ENCODE measurements at regions not wholly inside any gene's neighbourhood (a gene's known extent, or its start where the extent isn't known, plus 50 kb on each side); places are given as distances from the start of the nearest gene placed in this dataset.

DNA sequence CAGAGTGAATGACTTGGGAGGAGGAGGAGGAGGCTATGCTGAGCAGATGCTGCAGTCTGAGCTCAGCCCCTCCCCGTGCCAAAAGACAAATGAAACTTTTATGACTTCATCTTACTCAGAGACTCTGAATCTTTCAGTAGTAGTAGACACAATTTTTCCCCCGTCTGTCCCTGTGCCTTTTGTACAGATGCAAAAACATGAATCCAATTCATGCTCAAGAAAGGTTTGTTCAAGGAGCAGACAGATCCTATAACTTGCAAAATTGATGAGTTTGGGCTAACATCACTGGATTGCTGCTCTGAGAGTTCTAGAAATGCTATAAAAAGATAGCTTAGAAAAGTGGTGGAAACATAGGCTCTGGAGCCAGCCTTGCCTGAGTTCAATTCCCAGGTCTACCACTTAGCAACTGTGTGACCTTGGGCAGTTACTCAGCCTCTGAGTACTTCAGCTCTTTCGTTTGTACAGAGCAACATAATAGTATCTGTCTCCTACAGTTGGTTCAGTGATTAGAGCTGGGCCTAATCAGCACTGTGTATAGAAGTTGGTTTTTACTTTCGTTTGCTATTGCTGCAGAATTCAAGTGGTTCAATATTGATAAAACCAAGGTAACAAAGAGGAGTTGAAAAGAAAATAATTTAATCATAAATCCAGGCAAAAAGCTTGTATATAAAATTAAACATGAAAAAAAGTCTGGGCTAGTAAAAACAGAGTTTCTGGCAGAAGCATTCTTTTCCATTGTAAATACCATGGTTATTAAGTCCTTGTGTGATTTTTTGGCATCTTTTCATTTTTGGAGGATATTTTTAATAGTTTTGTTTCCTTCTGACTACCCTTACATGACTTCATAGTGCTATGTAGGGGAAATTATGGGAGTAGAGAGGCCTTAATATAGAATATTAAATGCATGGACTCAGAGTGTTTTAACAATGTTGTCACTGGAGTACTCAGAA is 174.2 kb upstream of the ZNF32 start:
- Mint-ChIP-seq H3K27ac (peak overlapping the region in 2 of 3 donors; percentile 21 to 54), H3K4me1 (peaks cover 0 to 9% (median 3%) of the 10 kb centered on the region in 4 donors), H3K9me3 (no peaks in the 10 kb centered on the region), H3K4me3 (no peak overlapping the region), H3K27me3 (peaks cover 8% of the 10 kb centered on the region), H3K36me3 (no peaks in the 10 kb centered on the region)
- H3K4me1 ChIP-seq (ENCODE audit: control insufficient read depth, insufficient read depth, low read length, poor library complexity, severe bottlenecking), result no peaks in the 10 kb centered on the region
- no peaks in the 10 kb centered on the region for H3K9me3 ChIP-seq (ENCODE audit: control insufficient read depth in 2 of 2, low read length in 2 of 2)
- H3K27me3 ChIP-seq (ENCODE audit: control insufficient read depth, insufficient read depth, low read length), result no peaks in the 10 kb centered on the region
- H3K27ac ChIP-seq (ENCODE audit: insufficient read depth, low read length, poor library complexity, severe bottlenecking), result no peak overlapping the region
- no peak for ATAC-seq (ENCODE audit: low read depth in 2 of 2)
- no peak overlapping the region for H3K4me3 ChIP-seq (ENCODE audit: low read depth, low read length)
- DNase-seq, result no peak
- H3K36me3 ChIP-seq (ENCODE audit: control insufficient read depth, insufficient read depth, low read length), result no peaks in the 10 kb centered on the region

GRCh38 chr10:43821103-43821502 is 172.4 kb upstream of the ZNF32 start:
- ATAC-seq (ENCODE audit: low read depth in 2 of 2) (no peak), DNase-seq (no peak)
- Histone ChIP-seq H3K9me3 (ENCODE audit: control insufficient read depth in 2 of 2, low read length in 2 of 2) (no peaks in the 10 kb centered on the region), H3K36me3 (ENCODE audit: control insufficient read depth, insufficient read depth, low read length) (no peaks in the 10 kb centered on the region), H3K4me3 (ENCODE audit: low read depth, low read length) (no peak overlapping the region), H3K4me1 (ENCODE audit: control insufficient read depth, insufficient read depth, low read length, poor library complexity, severe bottlenecking) (peaks cover 11% of the 10 kb centered on the region), H3K27ac (ENCODE audit: insufficient read depth, low read length, poor library complexity, severe bottlenecking) (no peak overlapping the region), H3K27me3 (ENCODE audit: control insufficient read depth, insufficient read depth, low read length) (no peaks in the 10 kb centered on the region)
- Mint-ChIP-seq H3K4me1 (peaks cover 6 to 23% (median 11%) of the 10 kb centered on the region in 4 donors), H3K4me3 (no peak overlapping the region), H3K27ac (peak overlapping the region in 1 of 3 donors; percentile 38), H3K36me3 (no peaks in the 10 kb centered on the region), H3K9me3 (peaks cover 0 to 2% (median 0%) of the 10 kb centered on the region in 7 donors), H3K27me3 (peaks cover 8% of the 10 kb centered on the region)

- peaks cover 8 to 27% (median 16%) of the 10 kb centered on the region in 4 donors for H3K4me1 Mint-ChIP-seq
- H3K4me3 Mint-ChIP-seq, result no peak overlapping the region
- no peaks in the 10 kb centered on the region for H3K36me3 Mint-ChIP-seq
- Histone ChIP-seq H3K4me1 (ENCODE audit: control insufficient read depth, insufficient read depth, low read length, poor library complexity, severe bottlenecking) (peaks cover 15% of the 10 kb centered on the region), H3K36me3 (ENCODE audit: control insufficient read depth, insufficient read depth, low read length) (no peaks in the 10 kb centered on the region), H3K27ac (ENCODE audit: insufficient read depth, low read length, poor library complexity, severe bottlenecking) (no peak overlapping the region), H3K4me3 (ENCODE audit: low read depth, low read length) (no peak overlapping the region), H3K27me3 (ENCODE audit: control insufficient read depth, insufficient read depth, low read length) (no peaks in the 10 kb centered on the region), H3K9me3 (ENCODE audit: control insufficient read depth in 2 of 2, low read length in 2 of 2) (no peaks in the 10 kb centered on the region)
- DNase-seq (no peak), ATAC-seq (ENCODE audit: low read depth in 2 of 2) (no peak)
- peaks cover 0 to 2% (median 0%) of the 10 kb centered on the region in 7 donors for H3K9me3 Mint-ChIP-seq
- no peak overlapping the region for H3K27ac Mint-ChIP-seq
- H3K27me3 Mint-ChIP-seq, result peaks cover 8% of the 10 kb centered on the region
Measured at GRCh38 chr10:43820663-43821062, 172.0 kb upstream of the ZNF32 start.

DNA sequence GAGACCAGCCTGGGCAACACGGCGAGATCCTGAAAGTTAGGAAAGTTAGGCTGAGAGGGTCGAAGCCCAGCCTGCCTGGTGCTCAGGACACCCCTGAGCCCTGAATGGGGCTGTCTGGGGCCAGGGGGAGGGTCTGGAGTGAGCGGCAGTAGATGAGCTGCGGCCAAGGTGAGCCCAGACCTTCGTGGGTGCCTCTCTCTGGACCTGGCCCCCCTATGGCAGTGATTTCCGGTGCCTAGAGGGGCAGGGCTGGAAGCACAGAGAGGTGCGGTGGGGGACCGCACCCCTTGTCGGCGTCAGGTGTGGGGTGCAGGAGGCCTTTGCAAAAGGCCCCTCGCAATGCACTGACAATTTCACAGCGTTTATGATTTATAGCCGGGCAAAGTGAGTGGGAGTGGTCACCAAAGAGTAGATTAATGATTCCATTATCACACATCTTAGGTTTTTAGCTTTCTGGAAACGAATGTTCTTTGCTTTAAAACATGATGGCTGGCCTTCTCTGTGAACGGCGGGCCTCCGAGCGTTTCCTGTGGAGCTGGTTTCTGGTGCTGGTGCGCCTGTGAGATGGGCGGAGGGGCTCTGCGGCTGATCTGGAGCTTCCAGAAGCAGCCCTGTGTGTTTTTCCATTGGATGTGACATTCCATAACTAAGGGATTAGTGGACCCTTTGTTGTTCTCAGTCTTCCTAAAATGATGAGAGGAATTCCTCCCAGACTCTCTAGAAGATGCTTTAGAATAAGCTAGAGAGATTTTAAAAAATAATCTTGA is 171.0 kb upstream of the ZNF32 start:
- H3K4me3 Mint-ChIP-seq, result no peak overlapping the region
- DNase-seq, result no peak
- H3K9me3 Mint-ChIP-seq, result peaks cover 0 to 2% (median 0%) of the 10 kb centered on the region in 7 donors
- Histone ChIP-seq H3K4me3 (ENCODE audit: low read depth, low read length) (no peak overlapping the region), H3K36me3 (ENCODE audit: control insufficient read depth, insufficient read depth, low read length) (no peaks in the 10 kb centered on the region), H3K27me3 (ENCODE audit: control insufficient read depth, insufficient read depth, low read length) (no peaks in the 10 kb centered on the region), H3K9me3 (ENCODE audit: control insufficient read depth in 2 of 2, low read length in 2 of 2) (no peaks in the 10 kb centered on the region), H3K27ac (ENCODE audit: insufficient read depth, low read length, poor library complexity, severe bottlenecking) (no peak overlapping the region), H3K4me1 (ENCODE audit: control insufficient read depth, insufficient read depth, low read length, poor library complexity, severe bottlenecking) (peaks cover 20% of the 10 kb centered on the region)
- peaks cover 8% of the 10 kb centered on the region for H3K27me3 Mint-ChIP-seq
- H3K36me3 Mint-ChIP-seq, result no peaks in the 10 kb centered on the region
- H3K27ac Mint-ChIP-seq, result peak overlapping the region in 1 of 3 donors; percentile 66
- ATAC-seq (ENCODE audit: low read depth in 2 of 2), result no peak
- H3K4me1 Mint-ChIP-seq, result peaks cover 8 to 34% (median 19%) of the 10 kb centered on the region in 4 donors

DNA sequence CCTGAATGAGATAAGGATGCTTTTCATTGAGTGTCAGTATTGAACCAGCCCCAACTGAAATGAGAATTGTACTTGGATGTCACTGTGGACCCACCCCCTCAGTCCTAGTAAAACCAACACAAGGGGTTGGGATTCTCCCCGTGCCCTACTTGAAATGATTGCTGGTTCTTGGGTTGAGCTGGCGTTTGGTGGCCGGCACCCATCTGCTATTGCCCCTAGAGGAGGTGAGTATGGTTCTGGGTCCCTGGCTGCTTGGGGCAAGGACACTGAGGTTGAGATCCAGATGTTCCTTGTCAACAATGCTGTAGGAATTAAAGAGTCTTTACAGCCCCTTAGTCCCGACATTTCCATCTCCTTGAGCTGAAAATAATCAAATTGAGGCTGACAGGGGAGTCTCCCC is 170.0 kb upstream of the ZNF32 start:
- H3K27me3 Mint-ChIP-seq, result peaks cover 8% of the 10 kb centered on the region
- H3K27ac Mint-ChIP-seq, result peak overlapping the region in 1 of 3 donors; percentile 48
- peaks cover 8 to 34% (median 20%) of the 10 kb centered on the region in 4 donors for H3K4me1 Mint-ChIP-seq

DNA sequence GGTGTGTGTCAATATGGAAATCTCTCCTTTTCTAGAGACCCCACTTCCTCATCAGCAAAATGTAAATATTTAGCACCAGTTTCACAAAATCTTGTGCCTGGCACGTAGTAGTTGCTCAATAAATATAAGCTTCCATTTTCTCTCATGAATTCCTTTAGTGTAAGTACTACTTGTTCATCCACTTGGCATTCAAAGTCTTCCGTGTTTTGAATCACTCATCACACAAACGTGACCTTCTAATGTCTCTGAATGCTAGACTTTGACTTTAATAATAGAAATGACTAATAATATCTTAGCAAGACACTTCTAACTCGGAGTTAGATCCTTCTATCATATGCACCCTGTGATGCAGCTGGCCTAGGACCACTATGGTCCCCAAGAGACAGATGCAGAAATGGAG is 168.7 kb upstream of the ZNF32 start:
- H3K27me3 Mint-ChIP-seq, result peaks cover 8% of the 10 kb centered on the region
- peaks cover 20% of the 10 kb centered on the region for H3K4me1 ChIP-seq (ENCODE audit: control insufficient read depth, insufficient read depth, low read length, poor library complexity, severe bottlenecking)
- no peaks in the 10 kb centered on the region for H3K27me3 ChIP-seq (ENCODE audit: control insufficient read depth, insufficient read depth, low read length)
- H3K4me3 Mint-ChIP-seq, result no peak overlapping the region
- DNase-seq (no peak), ATAC-seq (ENCODE audit: low read depth in 2 of 2) (no peak)
- no peak overlapping the region for H3K27ac ChIP-seq (ENCODE audit: insufficient read depth, low read length, poor library complexity, severe bottlenecking)
- H3K36me3 Mint-ChIP-seq, result no peaks in the 10 kb centered on the region
- H3K36me3 ChIP-seq (ENCODE audit: control insufficient read depth, insufficient read depth, low read length), result no peaks in the 10 kb centered on the region
- H3K4me3 ChIP-seq (ENCODE audit: low read depth, low read length), result no peak overlapping the region
- H3K9me3 Mint-ChIP-seq, result peaks cover 0 to 2% (median 0%) of the 10 kb centered on the region in 7 donors
- no peak overlapping the region for H3K27ac Mint-ChIP-seq
- no peaks in the 10 kb centered on the region for H3K9me3 ChIP-seq (ENCODE audit: control insufficient read depth in 2 of 2, low read length in 2 of 2)
- H3K4me1 Mint-ChIP-seq, result peaks cover 8 to 32% (median 17%) of the 10 kb centered on the region in 4 donors

More for the DNA sequence above, 170.0 kb upstream of the ZNF32 start:
- Histone ChIP-seq H3K4me3 (ENCODE audit: low read depth, low read length) (no peak overlapping the region), H3K36me3 (ENCODE audit: control insufficient read depth, insufficient read depth, low read length) (no peaks in the 10 kb centered on the region), H3K27ac (ENCODE audit: insufficient read depth, low read length, poor library complexity, severe bottlenecking) (no peak overlapping the region), H3K27me3 (ENCODE audit: control insufficient read depth, insufficient read depth, low read length) (no peaks in the 10 kb centered on the region), H3K9me3 (ENCODE audit: control insufficient read depth in 2 of 2, low read length in 2 of 2) (no peaks in the 10 kb centered on the region), H3K4me1 (ENCODE audit: control insufficient read depth, insufficient read depth, low read length, poor library complexity, severe bottlenecking) (peaks cover 20% of the 10 kb centered on the region)
- DNase-seq (no peak), ATAC-seq (ENCODE audit: low read depth in 2 of 2) (no peak)
- no peak overlapping the region for H3K4me3 Mint-ChIP-seq
- no peaks in the 10 kb centered on the region for H3K36me3 Mint-ChIP-seq
- peaks cover 0 to 2% (median 0%) of the 10 kb centered on the region in 7 donors for H3K9me3 Mint-ChIP-seq

GRCh38 chr10:43816351-43817321 is 168.0 kb upstream of the ZNF32 start:
- peaks cover 0 to 2% (median 0%) of the 10 kb centered on the region in 7 donors for H3K9me3 Mint-ChIP-seq
- Histone ChIP-seq H3K4me3 (ENCODE audit: low read depth, low read length) (peak overlapping the region; percentile 50), H3K27me3 (ENCODE audit: control insufficient read depth, insufficient read depth, low read length) (no peaks in the 10 kb centered on the region), H3K36me3 (ENCODE audit: control insufficient read depth, insufficient read depth, low read length) (no peaks in the 10 kb centered on the region), H3K27ac (ENCODE audit: insufficient read depth, low read length, poor library complexity, severe bottlenecking) (no peak overlapping the region), H3K9me3 (ENCODE audit: control insufficient read depth in 2 of 2, low read length in 2 of 2) (no peaks in the 10 kb centered on the region), H3K4me1 (ENCODE audit: control insufficient read depth, insufficient read depth, low read length, poor library complexity, severe bottlenecking) (peaks cover 20% of the 10 kb centered on the region)
- peaks cover 8 to 28% (median 17%) of the 10 kb centered on the region in 4 donors for H3K4me1 Mint-ChIP-seq
- peak overlapping the region; percentile 4 to 66 (median 30) for H3K4me3 Mint-ChIP-seq
- ATAC-seq (ENCODE audit: low read depth in 2 of 2) (peak; percentile 93 to 95), DNase-seq (peak; percentile 16 to 82 (median 50))
- H3K36me3 Mint-ChIP-seq, result no peaks in the 10 kb centered on the region
- H3K27me3 Mint-ChIP-seq, result peaks cover 8% of the 10 kb centered on the region
- H3K27ac Mint-ChIP-seq, result peak overlapping the region; percentile 0 to 85 (median 24)
